HEK293 (cell line): ENCODE measurements at regions not wholly inside any gene's neighbourhood (a gene's known extent, or its start where the extent isn't known, plus 50 kb on each side); places are given as distances from the start of the nearest gene placed in this dataset.

Experiments
- CTCF ChIP-seq: fragments of 450-650 bp; formaldehyde crosslinking; IDR thresholded peaks from 2 replicates; pipeline ENCODE4 v1.5.1; 2016; ENCODE audit warnings: missing biosample characterization, missing genetic modification characterization
- ZNF707 ChIP-seq: fragments of 450-650 bp; formaldehyde crosslinking; IDR thresholded peaks from 2 replicates; pipeline ENCODE4 v1.5.1; 2016; ENCODE audit warnings: missing biosample characterization, missing genetic modification characterization

GRCh38 chr16:51888016-51888415, 658.9 kb downstream of the TOX3 start:
- TF ChIP-seq CTCF (tag by site-specific recombination) (no peak), ZNF707 (tag by site-specific recombination) (no peak)
